ENCODE measurements at regions not wholly inside any gene's neighbourhood (a gene's known extent, or its start where the extent isn't known, plus 50 kb on each side); places are given as distances from the start of the nearest gene placed in this dataset.

DNA sequence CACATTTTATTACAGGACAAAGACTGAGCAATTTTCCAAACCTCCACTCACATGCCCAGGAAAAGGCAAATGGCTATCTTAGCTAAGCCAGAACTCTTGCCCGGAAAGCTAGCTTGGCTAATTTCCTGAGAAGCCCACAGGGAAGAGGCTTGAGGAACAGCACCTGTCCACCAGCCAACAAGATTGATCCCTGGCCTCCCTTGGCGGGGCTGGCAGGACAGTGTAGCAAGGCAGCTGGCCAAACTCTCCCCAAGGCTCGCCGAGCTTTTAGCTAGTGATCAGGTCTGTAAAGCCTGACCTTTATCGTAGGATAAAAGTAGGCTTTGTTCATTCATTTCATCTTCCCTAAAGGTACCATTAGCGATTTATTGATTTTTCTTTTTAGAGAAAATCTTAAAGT lies 101.4 kb downstream of the UQCRFS1 start:
- H3K27me3 Mint-ChIP-seq (ENCODE audit: low read depth): no peaks in the 10 kb centered on the region
- no peak overlapping the region for H3K27ac Mint-ChIP-seq
- H3K9me3 Mint-ChIP-seq: no peaks in the 10 kb centered on the region
- no peaks in the 10 kb centered on the region for H3K4me1 Mint-ChIP-seq (ENCODE audit: low read depth)
- no peak overlapping the region for H3K4me3 Mint-ChIP-seq
- no peaks in the 10 kb centered on the region for H3K36me3 Mint-ChIP-seq (ENCODE audit: low read depth)

DNA sequence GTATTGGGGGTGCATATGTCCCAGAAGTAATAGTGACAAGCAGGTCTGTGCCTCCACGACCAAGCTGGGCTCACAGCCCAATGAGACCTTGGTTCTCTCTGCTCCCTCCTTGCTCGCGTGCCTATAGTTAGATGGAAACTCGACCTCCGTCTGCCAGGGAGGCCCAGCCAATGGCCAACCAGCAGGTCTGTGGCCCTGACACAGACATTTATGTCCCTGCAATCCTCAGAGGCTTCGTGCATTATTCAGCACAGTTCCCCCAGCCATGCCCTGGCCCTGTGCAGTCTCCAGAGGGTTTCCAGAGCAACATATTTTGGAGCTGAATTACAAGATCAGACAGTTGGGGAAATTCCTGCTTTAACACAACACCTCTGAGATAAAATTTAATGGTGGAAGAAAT lies 105.1 kb downstream of the UQCRFS1 start:
- H3K36me3 Mint-ChIP-seq (ENCODE audit: low read depth): no peaks in the 10 kb centered on the region
- H3K4me3 Mint-ChIP-seq: no peak overlapping the region
- no peaks in the 10 kb centered on the region for H3K4me1 Mint-ChIP-seq (ENCODE audit: low read depth)
- H3K27me3 Mint-ChIP-seq (ENCODE audit: low read depth): no peaks in the 10 kb centered on the region
- no peak overlapping the region for H3K27ac Mint-ChIP-seq
- H3K9me3 Mint-ChIP-seq: peaks cover 7% of the 10 kb centered on the region

DNA sequence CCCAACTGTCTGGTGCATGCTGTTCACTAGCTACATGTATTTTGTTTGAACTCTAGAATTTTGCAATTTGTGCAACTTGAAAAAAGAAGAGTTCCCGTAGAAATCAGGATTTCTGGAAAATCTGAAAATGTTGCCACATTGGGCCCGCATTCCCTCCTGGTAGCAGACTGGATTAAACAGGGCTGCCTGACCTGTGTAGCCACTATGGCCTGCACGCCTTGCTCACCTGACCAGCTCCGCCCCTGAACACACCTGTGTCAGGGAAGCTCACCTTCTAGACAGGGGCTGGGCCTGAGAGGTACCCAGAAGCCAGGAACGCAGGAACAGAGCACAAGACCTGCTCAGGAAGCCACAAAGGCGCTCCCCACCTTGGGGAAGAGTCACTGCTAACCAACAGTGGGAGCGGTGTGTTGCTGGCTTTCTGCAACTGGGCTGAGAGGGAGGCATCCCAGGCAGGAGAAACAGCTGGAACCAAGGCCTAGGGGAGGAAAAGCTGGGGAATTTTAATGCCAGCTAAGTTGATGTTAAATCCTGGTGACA lies 106.5 kb downstream of the UQCRFS1 start:
- Mint-ChIP-seq H3K4me1 (ENCODE audit: low read depth) (no peaks in the 10 kb centered on the region), H3K27ac (no peak overlapping the region), H3K9me3 (peaks cover 7% of the 10 kb centered on the region), H3K4me3 (no peak overlapping the region), H3K27me3 (ENCODE audit: low read depth) (no peaks in the 10 kb centered on the region), H3K36me3 (ENCODE audit: low read depth) (no peaks in the 10 kb centered on the region)

DNA sequence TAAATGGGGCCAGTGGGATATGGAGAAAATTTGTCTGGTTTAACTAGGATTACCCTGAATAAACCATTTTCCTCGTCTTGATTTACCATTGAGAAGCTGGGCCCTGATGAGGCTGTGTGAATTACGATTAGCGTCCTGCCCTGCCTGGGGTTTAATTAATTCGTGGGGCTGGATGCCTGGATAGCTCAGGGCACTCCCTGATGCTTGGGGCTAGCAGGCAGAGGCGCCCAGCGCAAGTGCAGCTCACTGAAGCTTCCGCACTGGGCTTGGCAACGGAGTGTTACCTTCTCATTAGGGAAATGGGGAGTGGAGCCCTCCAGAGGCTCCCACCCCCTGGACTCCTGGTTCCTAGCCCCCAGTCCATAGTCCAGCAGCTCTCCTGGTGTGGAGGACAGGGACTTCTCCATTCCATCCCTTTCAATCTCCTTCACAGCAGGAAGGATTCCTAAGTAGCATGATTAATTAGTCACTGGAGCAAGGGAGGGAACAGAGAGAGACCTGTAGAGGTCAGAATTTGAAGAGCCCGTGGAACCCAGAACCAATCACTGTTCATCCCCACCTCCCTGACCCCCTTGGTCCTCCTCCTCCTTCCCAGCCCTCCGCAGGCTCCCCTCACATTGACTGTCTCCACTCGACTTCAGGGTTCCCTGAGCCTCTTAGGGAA lies 107.2 kb downstream of the UQCRFS1 start:
- Mint-ChIP-seq H3K4me3 (no peak overlapping the region), H3K9me3 (peaks cover 7% of the 10 kb centered on the region), H3K27ac (no peak overlapping the region), H3K36me3 (ENCODE audit: low read depth) (no peaks in the 10 kb centered on the region), H3K27me3 (ENCODE audit: low read depth) (no peaks in the 10 kb centered on the region), H3K4me1 (ENCODE audit: low read depth) (no peaks in the 10 kb centered on the region)

DNA sequence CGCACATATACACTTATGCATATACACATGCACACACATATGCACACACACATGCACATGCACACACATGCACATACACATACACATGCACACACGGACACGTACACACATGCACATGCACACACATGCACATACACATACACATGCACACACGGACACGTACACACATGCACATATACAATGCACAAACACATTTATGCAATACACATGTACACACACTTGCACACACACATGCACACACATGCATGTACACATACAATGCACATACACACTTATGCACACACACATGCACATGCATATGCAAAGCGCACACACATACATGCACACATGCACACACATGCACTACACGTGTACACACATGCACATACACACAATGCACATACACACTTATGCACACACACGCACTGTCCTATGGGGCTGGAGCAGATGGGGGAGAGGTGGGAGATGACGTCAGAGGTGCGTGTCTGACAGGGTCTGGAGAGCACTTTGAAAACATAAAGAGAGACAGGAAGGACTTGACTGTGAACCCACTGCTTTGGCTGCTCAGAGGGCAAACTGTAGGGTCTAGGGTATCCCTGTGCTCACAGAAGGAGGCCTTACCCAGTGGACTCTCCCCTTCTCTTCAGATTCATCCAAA lies 108.2 kb downstream of the UQCRFS1 start:
- H3K27me3 Mint-ChIP-seq (ENCODE audit: low read depth): no peaks in the 10 kb centered on the region
- no peak overlapping the region for H3K27ac Mint-ChIP-seq
- H3K4me1 Mint-ChIP-seq (ENCODE audit: low read depth): no peaks in the 10 kb centered on the region
- H3K9me3 Mint-ChIP-seq: peaks cover 7% of the 10 kb centered on the region
- no peaks in the 10 kb centered on the region for H3K36me3 Mint-ChIP-seq (ENCODE audit: low read depth)
- H3K4me3 Mint-ChIP-seq: no peak overlapping the region

DNA sequence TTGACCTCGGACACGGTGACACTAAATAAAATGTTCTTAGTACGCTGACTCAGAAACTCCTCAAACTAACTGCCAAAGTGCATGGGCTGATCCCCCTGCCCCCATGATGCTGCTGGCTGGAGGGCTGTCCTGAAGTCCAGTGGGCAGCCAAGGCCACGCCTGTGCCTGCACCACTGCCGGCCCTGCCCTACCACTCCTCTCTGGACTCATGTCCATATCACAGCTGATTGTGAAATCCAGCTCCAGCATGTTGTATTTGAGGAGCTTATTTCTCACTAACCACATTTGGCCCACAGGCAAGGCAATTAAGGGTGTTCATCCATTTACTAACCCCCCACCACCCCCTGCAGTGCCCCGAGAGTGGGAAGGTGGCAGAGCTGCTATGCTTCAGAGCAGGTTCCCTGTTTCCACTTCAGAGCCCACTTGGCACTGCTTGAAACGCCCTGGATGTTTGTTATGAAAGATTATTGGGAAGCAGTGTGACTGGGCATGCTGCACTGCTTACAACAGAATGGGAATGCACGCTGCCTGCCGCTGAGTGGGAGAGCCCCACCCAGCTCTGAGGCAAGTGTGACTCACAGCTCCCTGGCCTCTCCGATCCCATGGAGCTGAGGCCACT lies 114.0 kb downstream of the UQCRFS1 start:
- H3K9me3 Mint-ChIP-seq: no peaks in the 10 kb centered on the region
- no peak overlapping the region for H3K27ac Mint-ChIP-seq
- H3K4me3 Mint-ChIP-seq: no peak overlapping the region
- no peaks in the 10 kb centered on the region for H3K27me3 Mint-ChIP-seq (ENCODE audit: low read depth)
- no peaks in the 10 kb centered on the region for H3K4me1 Mint-ChIP-seq (ENCODE audit: low read depth)
- H3K36me3 Mint-ChIP-seq (ENCODE audit: low read depth): no peaks in the 10 kb centered on the region

DNA sequence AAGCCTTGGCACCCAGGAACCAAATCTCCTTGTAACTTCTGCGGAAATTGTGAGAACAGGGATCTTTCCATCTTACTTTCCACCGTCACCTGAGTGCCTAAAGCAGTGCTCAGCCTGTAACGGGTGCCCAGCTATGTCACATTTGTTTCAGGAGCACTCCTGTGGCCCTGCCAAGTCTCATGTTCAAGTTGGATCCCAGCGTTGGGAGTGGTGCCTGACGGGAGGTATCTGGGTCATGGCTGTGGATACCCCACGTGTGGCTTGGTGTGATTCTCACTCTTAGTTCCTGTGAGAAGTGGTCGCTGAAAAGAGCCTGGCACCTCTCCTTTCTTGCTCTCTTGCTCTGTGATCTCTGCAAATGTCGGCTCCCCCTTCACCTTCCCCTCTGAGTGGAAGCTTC lies 114.9 kb downstream of the UQCRFS1 start:
- no peaks in the 10 kb centered on the region for H3K36me3 Mint-ChIP-seq (ENCODE audit: low read depth)
- H3K27me3 Mint-ChIP-seq (ENCODE audit: low read depth): no peaks in the 10 kb centered on the region
- H3K9me3 Mint-ChIP-seq: no peaks in the 10 kb centered on the region
- H3K4me3 Mint-ChIP-seq: no peak overlapping the region
- H3K27ac Mint-ChIP-seq: no peak overlapping the region
- no peaks in the 10 kb centered on the region for H3K4me1 Mint-ChIP-seq (ENCODE audit: low read depth)

DNA sequence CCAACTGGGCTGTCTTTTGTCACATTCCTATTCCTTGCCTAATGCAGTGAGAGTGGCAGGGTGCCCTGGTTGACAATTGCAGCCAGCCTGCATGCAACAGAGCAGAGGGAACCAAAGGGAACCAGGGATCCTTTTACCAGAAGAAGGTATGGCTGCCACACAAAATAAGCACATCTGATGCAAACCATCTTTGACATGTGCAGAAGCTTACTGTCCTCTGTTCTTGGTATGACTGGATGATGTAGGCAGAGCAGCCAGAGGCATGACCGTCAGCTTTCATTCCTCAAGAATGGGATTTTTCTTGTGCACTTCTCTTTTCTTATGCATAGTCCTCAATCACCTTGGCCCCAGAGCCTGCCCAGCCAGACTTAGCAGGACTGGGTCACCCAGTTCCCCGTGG lies 116.1 kb downstream of the UQCRFS1 start:
- no peaks in the 10 kb centered on the region for H3K27me3 Mint-ChIP-seq (ENCODE audit: low read depth)
- no peak overlapping the region for H3K27ac Mint-ChIP-seq
- no peak overlapping the region for H3K4me3 Mint-ChIP-seq
- no peaks in the 10 kb centered on the region for H3K36me3 Mint-ChIP-seq (ENCODE audit: low read depth)
- no peaks in the 10 kb centered on the region for H3K4me1 Mint-ChIP-seq (ENCODE audit: low read depth)
- no peaks in the 10 kb centered on the region for H3K9me3 Mint-ChIP-seq

DNA sequence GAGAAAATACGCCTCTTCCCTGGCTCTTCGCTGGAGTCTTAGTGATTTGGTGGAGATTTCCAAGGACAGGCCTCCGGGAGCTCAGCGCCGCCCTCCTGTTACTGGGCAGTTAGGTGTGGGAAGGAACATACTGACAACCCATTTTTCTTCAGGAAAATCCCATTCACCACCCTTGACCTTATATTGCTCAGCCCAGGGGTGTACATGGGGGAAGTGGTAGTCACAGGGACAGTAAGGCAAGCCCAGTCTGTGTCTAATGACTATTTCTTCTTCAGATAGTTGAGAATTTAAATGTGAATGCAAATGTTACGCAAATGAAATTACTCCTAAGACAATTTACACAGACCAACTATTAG lies 119.4 kb downstream of the UQCRFS1 start:
- Mint-ChIP-seq H3K4me1 (ENCODE audit: low read depth) (no peaks in the 10 kb centered on the region), H3K4me3 (no peak overlapping the region), H3K27ac (no peak overlapping the region), H3K9me3 (no peaks in the 10 kb centered on the region), H3K36me3 (ENCODE audit: low read depth) (no peaks in the 10 kb centered on the region), H3K27me3 (ENCODE audit: low read depth) (no peaks in the 10 kb centered on the region)

DNA sequence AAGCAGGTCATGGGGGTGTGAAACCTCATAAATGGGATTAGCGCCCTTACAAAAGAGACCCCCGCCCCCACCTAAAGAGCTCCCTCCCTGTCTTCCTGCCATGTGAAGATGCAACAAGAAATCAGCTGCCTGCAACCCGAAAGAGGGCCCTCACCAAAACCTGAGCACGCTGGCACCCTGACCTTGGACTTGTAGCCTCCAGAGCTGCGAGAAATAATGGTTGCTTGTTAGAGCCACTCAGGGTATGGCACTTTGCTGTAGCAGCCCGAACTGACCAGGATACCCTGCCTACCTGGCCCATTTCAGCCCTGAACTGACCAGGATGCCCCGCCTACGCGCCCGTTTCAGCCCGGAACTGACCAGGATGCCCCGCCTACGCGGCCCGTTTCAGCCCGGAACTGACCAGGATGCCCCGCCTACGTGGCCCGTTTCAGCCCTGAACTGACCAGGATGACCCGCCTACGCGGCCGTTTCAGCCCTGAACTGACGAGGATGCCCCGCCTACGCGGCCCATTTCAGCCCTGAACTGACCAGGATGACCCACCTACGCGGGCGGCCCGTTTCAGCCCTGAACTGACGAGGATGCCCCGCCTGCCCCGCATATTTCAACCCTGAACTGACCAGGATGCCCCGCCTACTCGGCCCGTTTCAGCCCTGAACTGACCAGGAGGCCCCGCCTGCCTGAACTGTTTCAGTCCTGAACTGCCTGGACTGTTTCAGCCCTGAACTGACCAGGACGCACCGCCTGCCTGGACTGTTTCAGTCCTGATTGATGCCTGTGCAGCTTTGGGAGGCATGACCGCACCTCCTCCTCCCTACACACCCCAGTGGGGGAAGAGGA lies 120.0 kb downstream of the UQCRFS1 start:
- H3K9me3 Mint-ChIP-seq: no peaks in the 10 kb centered on the region
- H3K36me3 Mint-ChIP-seq (ENCODE audit: low read depth): no peaks in the 10 kb centered on the region
- no peaks in the 10 kb centered on the region for H3K27me3 Mint-ChIP-seq (ENCODE audit: low read depth)
- no peak overlapping the region for H3K27ac Mint-ChIP-seq
- no peaks in the 10 kb centered on the region for H3K4me1 Mint-ChIP-seq (ENCODE audit: low read depth)
- no peak overlapping the region for H3K4me3 Mint-ChIP-seq

DNA sequence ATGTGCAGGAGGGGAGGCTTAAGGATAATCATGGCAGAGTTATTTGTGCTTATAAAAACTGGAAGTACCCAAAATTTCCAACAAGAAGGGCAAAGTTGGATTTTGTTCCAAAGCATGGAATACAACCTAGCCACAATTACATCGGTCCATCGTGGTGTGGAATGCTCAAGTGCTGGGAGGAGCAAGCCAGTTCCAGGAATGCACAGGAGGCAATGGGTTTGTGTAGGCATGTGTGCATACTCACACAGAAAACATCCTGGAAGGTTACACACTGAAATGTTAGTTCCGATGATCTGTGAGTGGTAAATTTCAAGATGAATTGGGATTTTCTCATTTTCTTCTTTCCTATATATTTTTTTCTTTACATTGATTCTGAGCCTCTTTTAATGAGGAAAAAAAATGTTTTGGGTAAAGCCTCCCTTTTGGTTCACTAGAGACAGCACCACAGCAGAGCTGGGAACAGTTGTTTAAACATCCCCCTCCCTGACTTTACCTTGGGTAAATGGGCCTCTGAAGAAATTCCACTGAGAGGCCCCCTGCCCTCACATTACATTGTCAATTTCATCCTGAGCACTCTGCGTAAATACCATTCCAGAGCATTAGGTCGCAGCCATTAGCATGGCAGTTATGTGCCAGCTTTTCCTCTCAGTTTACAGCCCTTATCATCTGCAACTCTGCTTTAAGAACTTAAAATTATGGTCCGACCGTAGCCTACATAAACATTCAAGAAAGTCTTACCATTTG lies 122.0 kb downstream of the UQCRFS1 start:
- H3K4me1 Mint-ChIP-seq (ENCODE audit: low read depth): no peaks in the 10 kb centered on the region
- H3K27ac Mint-ChIP-seq: no peak overlapping the region
- H3K4me3 Mint-ChIP-seq: no peak overlapping the region
- H3K36me3 Mint-ChIP-seq (ENCODE audit: low read depth): no peaks in the 10 kb centered on the region
- H3K9me3 Mint-ChIP-seq: no peaks in the 10 kb centered on the region
- H3K27me3 Mint-ChIP-seq (ENCODE audit: low read depth): no peaks in the 10 kb centered on the region

DNA sequence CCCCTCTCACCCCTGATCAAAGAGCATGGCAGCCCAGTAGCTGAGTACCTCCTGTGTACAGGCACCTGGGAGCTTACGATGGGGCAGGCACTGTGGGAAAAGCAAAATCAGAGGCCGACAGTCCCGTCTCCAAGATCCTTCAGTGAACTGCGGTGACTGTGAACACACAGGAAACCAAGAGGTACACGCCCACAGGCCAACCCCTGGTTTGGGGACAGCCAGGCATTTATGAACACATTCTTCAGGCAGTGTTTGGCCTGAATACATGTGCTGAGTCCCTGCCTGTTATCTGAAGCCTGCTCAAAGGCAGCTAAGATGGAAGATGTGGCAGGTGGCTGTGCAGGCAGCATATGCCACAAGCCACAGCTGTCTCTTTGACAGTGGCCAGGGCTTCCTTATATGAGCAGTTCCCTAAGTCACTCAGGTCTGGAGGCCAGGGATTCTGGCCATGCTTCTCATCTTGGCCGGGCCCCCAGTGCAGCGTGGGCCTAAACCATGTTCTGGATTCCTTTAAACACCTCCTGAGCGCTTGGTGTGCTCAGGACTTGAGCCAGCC lies 123.6 kb downstream of the UQCRFS1 start:
- Mint-ChIP-seq H3K4me3 (no peak overlapping the region), H3K27me3 (ENCODE audit: low read depth) (no peaks in the 10 kb centered on the region), H3K27ac (no peak overlapping the region), H3K4me1 (ENCODE audit: low read depth) (no peaks in the 10 kb centered on the region), H3K36me3 (ENCODE audit: low read depth) (no peaks in the 10 kb centered on the region), H3K9me3 (no peaks in the 10 kb centered on the region)

DNA sequence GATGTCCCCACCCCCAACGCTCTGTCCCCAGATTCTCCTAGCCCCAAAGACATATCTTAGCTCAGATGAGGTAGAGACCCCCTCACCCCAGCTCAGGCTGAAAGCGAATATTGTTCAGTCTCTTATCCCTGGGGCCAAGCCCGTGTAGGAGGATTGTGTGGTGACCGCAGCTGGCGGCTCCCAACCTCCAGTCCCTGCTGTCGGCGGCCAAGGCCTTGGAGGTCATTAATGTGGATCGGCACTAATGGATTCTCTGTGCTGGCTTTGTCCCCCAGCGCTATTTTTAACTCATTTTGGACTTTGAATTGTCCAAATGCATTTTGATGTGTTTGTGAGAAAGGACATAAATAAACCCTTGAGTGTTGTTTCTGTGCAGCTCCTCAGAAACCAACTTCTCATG lies 124.2 kb downstream of the UQCRFS1 start:
- Mint-ChIP-seq H3K27me3 (ENCODE audit: low read depth) (no peaks in the 10 kb centered on the region), H3K27ac (no peak overlapping the region), H3K36me3 (ENCODE audit: low read depth) (no peaks in the 10 kb centered on the region), H3K9me3 (no peaks in the 10 kb centered on the region), H3K4me3 (no peak overlapping the region), H3K4me1 (ENCODE audit: low read depth) (no peaks in the 10 kb centered on the region)

DNA sequence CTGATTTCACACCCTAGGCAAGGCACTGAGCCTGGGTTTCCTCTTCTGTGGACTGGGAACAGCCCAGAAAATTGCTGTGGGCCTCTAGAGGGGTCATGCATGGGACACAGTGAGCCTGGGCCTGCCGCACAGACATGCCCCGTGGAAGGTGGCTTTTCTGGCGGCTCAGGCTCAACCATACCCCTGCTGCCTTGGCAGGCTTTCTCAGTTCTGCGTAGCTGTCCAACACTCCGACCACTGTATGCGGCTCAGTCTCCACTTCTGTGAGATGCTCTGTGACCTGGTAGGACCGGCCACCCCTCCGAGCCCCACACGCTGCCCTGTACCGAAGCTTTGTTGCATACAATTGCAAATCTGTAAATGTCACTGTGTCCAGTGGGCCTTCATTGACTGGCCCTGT lies 126.3 kb downstream of the UQCRFS1 start:
- no peaks in the 10 kb centered on the region for H3K9me3 Mint-ChIP-seq
- no peaks in the 10 kb centered on the region for H3K36me3 Mint-ChIP-seq (ENCODE audit: low read depth)
- no peaks in the 10 kb centered on the region for H3K4me1 Mint-ChIP-seq (ENCODE audit: low read depth)
- no peak overlapping the region for H3K4me3 Mint-ChIP-seq
- no peak overlapping the region for H3K27ac Mint-ChIP-seq
- no peaks in the 10 kb centered on the region for H3K27me3 Mint-ChIP-seq (ENCODE audit: low read depth)
